GM10248 (cell line): ENCODE measurements at regions not wholly inside any gene's neighbourhood (a gene's known extent, or its start where the extent isn't known, plus 50 kb on each side); places are given as distances from the start of the nearest gene placed in this dataset.

Experiments
- CTCF ChIA-PET: fragments of 300-600 bp; sonication (Branson Sonifier 250); formaldehyde crosslinking; extraction: SDS; loops from one replicate; lab custom pipeline; 2021; ENCODE audit warnings: antibody characterized with exemption; lab: Yijun Ruan, JAX
- POLR2A ChIA-PET: fragments of 350-650 bp; sonication (Branson Sonifier 250); formaldehyde crosslinking; extraction: SDS; loops from one replicate; lab custom pipeline; 2020; ENCODE audit warnings: antibody characterized with exemption; lab: Yijun Ruan, JAX
- DNase-seq: peaks from one replicate; pipeline ENCODE4 v3.0.0; 2012; ENCODE audit errors: extremely low spot score
- TF ChIP-seq, protein P1 (sequence below): IDR thresholded peaks from 2 replicates; pipeline ENCODE4 v1.5.1; 2012; ENCODE audit warnings: mild to moderate bottlenecking, low read depth; ENCODE audit errors: extremely low read depth, missing control alignments, control extremely low read depth

DNA sequence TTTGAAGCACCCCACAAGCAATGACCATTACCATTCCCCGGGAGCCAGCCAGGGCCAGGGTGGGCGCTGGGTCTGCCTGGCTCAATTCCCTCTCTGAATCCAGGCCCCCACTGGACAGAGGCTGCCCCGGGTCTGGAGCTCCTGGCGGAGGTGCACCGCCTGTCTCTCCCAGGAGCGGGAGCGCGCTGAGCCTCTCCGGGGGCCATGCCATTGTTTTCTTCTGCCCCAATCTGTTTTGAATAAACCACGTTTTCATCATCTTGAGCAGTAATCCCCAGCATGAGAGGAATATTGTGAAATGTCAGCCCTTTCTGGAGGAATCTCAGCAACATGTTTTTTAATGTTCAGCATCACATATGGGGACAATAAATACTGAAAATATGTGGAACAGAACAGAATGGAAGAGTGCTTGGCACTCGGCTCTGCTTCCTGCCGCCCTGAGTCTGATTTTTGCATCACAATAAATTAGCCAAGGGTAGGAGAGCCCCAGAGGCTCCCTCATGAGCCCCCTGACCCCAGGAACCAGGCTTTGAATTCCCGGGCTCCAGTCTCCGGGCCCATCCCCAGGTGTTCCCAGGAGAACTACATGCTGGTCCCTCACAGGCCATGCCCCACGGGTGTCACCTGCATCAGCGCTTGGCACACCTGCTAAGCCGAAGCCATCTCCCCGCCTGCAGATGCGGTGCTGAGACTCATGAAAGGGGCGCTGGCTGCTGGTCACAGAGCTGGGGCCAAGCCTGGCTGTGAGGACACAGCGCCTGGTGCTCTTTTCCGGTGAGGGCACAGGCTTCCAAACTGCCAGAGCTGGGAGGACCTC is 88.8 kb downstream of the INHBB start:
- POLR2A ChIA-PET, result no interaction called here
- DNase-seq, result no peak
- CTCF ChIA-PET, result interaction anchor here (0.7 kb wide), 1 partner anchor 144 kb away, joined by 3 read pairs; no protein-coding TSS in a partner anchor
- TF ChIP-seq, protein P1, sequence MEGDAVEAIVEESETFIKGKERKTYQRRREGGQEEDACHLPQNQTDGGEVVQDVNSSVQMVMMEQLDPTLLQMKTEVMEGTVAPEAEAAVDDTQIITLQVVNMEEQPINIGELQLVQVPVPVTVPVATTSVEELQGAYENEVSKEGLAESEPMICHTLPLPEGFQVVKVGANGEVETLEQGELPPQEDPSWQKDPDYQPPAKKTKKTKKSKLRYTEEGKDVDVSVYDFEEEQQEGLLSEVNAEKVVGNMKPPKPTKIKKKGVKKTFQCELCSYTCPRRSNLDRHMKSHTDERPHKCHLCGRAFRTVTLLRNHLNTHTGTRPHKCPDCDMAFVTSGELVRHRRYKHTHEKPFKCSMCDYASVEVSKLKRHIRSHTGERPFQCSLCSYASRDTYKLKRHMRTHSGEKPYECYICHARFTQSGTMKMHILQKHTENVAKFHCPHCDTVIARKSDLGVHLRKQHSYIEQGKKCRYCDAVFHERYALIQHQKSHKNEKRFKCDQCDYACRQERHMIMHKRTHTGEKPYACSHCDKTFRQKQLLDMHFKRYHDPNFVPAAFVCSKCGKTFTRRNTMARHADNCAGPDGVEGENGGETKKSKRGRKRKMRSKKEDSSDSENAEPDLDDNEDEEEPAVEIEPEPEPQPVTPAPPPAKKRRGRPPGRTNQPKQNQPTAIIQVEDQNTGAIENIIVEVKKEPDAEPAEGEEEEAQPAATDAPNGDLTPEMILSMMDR, result no peak

DNA sequence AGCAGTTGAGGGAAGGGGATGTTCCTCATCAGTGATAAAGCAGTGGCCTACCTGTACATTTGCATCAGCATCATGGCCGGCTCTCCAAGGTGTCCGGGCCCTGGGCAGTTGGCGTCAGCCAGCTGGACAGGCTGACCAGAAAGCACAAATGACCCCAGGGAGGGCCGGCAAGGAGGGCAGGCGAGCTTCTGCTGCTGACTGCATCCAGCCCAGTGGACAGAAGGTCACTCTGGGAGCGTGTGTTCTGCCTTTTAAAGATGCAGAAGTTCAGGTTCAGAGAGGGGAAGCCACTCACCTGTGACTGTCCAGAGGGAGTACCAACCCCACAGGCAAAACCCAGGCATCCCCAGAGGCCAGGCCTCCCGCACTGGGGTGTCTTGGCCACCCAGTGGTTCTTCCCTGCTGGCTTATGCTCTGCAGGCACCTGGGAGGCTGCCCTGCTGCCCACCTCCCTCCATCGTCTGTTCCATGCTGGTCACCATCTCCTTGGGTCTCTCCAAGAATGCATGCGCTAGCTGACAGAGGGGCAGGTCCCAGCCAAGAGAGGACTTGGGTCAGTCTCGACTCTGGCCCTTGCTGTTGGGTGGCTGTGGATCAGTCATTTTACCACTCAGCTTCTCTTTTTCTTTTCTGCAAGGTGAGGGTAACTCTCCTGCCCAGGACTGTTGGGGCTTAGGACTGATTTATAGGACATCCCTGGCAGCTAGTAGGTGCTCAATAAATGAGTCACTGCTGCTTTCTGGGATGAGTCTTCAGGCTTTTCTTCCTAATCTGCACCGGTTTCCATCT is 89.9 kb downstream of the INHBB start:
- TF ChIP-seq, protein P1, result no peak
- ChIA-PET CTCF (no interaction called here), POLR2A (no interaction called here)
- DNase-seq, result no peak

DNA sequence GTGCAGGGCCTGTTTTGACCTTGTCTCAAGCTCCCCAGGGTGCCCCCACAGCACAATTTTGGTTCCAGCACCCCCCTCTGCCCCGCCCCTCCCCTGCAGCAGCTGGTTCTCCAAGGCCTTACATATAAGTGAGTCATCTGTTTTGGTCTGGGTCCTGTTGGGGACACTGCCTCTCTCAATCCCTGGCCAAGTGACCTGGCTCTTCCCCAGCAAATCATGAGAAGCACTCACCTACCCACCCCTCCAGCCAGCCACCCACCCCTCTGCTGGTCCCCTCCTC is 90.5 kb downstream of the INHBB start:
- TF ChIP-seq, protein P1, result no peak
- CTCF ChIA-PET, result no interaction called here
- DNase-seq, result no peak
- POLR2A ChIA-PET, result no interaction called here

DNA sequence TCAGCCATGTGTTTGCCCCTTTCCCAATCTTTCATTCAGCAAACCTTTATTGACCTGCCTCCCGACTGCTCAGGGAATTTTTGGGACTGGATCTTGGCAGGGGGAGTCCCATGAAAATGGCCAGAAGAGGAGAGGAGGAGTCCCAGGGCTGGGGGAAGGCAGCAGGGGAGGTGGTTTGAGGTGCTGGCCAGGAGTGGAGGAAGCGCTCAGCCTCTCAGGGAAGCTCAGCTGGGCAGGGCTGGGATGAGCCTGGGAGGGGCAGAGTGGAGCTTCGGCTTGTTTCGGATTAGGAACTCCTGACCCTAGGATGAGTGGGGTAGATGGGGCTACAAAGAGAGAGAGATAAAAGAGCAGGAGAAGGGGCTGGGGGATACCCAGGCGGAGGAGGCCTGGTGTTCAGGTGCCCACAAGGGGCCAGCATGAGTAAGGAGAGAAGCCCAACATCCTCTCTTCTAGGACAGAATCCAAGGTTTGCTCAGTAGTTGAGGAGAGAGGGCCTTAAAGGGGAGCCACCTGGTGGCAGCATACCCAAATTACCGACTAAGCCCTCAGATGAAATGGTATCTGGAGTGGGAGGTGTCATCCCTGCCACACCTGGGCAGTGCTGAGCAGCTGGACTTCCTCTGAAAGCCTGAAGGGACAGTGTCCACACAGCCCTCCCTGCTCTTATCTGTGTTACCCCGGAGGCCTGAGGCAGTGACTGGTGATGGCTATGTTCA is 91.1 kb downstream of the INHBB start:
- peak; percentile 60 for DNase-seq
- ChIA-PET POLR2A (no interaction called here), CTCF (no interaction called here)
- TF ChIP-seq, protein P1, result peak; percentile 4

DNA sequence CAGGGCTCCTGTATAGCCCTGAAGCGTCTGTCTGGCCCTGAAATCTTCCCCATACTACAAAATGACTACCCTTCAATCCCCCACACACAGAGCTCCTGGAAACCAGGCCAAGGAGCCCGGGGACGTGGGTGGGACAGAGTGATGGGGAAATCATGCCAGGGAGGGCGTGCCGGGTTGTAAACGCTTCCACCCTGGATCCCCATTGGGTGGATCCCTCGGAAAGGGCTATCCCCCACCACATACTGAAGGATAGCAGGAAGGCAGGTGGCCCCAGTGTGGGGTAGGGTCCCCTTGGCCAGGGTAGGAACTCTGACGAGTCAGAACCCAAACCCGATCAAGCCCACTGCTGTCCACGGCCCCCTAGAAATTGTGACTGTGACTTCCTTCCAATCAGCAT is 91.7 kb downstream of the INHBB start:
- DNase-seq, result no peak
- ChIA-PET CTCF (no interaction called here), POLR2A (no interaction called here)
- TF ChIP-seq, protein P1, result no peak

DNA sequence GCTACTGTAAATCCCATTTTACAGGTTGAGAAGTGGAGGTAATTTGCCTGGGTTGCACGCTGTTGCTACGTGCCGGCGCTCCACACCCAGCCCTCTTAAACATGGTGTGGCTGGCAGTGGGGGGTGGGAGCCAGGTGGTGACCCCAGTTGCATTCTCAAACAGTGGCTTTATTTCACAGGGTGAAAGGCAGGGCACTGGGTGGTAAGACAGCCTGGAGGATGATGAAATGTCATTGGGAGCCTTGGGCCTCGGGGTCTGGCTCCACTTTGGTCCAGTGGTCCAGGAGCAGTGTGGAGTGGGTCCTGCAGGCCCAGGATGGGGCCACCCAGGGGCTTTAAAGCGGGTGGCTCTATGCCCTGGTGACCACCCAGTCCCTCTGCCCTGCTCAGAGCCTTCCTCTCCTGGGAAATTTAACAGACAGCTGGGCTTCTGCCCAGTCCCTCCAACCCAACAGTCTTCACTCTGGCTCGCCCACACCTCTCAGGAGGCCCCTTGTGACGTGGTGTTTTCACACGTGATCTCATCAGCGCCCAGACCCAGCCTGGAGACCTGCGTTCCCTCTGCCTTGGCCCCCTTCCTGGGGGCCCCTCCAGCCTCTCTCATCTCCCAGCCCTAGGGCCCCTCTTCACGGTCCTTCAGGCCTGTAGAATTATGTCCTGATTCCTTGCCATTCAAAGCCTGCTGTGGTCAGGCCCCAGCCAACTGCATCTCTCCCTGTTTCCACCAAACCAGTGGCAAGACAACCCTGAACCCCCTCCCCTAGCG is 92.5 kb downstream of the INHBB start:
- CTCF ChIA-PET, result no interaction called here
- DNase-seq, result no peak
- TF ChIP-seq, protein P1, result no peak
- POLR2A ChIA-PET, result no interaction called here
